H9 (cell line): ENCODE measurements at regions not wholly inside any gene's neighbourhood (a gene's known extent, or its start where the extent isn't known, plus 50 kb on each side); places are given as distances from the start of the nearest gene placed in this dataset.
"Not testable (repeated sequence)": the region's sequence is repeated elsewhere in the genome, so short reads cannot be mapped to it uniquely, and the experiment has no call there.

Experiments
- DNase-seq: peaks from one replicate; pipeline ENCODE4 v3.0.0-alpha.2; 2017
- H2AFZ ChIP-seq: one replicate; pipeline ENCODE4 v1.6.1; 2013; ENCODE audit warnings: mild to moderate bottlenecking, low read length, control low read depth, moderate library complexity
- H2AK5ac ChIP-seq: 2 replicates; pipeline ENCODE4 v1.6.1; 2013; ENCODE audit warnings: low read length, control low read depth, mixed read lengths; ENCODE audit not compliant: insufficient read length
- H2BK120ac ChIP-seq: one replicate; pipeline ENCODE4 v1.6.1; 2013; ENCODE audit warnings: low read depth, mild to moderate bottlenecking, low read length, control low read depth, inconsistent platforms; ENCODE audit not compliant: poor library complexity, severe bottlenecking
- H2BK12ac ChIP-seq: 2 replicates; pipeline ENCODE4 v1.6.1; 2013; ENCODE audit warnings: low read length, control low read depth, mixed read lengths, low read depth; ENCODE audit not compliant: insufficient read length
- H2BK15ac ChIP-seq: 2 replicates; pipeline ENCODE4 v1.6.1; 2013; ENCODE audit warnings: low read depth, low read length, control low read depth
- H2BK20ac ChIP-seq: one replicate; pipeline ENCODE4 v1.6.1; 2013; ENCODE audit warnings: low read depth, mild to moderate bottlenecking, low read length, control low read depth, inconsistent platforms; ENCODE audit not compliant: poor library complexity, severe bottlenecking
- H2BK5ac ChIP-seq: 2 replicates; pipeline ENCODE4 v1.6.1; 2013; ENCODE audit warnings: low read length, control low read depth, mixed read lengths; ENCODE audit not compliant: insufficient read length
- H3K14ac ChIP-seq: 2 replicates; pipeline ENCODE4 v1.6.1; 2013; ENCODE audit warnings: low read length, control low read depth; ENCODE audit not compliant: insufficient read depth
- H3K18ac ChIP-seq: 2 replicates; pipeline ENCODE4 v1.6.1; 2013; ENCODE audit warnings: low read depth, mild to moderate bottlenecking, mixed read lengths, low read length, control low read depth; ENCODE audit not compliant: insufficient read length
- H3K23ac ChIP-seq: 2 replicates; pipeline ENCODE4 v1.6.1; 2013; ENCODE audit warnings: low read length, control low read depth, mixed read lengths, low read depth; ENCODE audit not compliant: insufficient read length
- H3K23me2 ChIP-seq: 2 replicates; pipeline ENCODE4 v1.6.1; 2013; ENCODE audit warnings: low read depth, mild to moderate bottlenecking, mixed read lengths, low read length, control low read depth; ENCODE audit not compliant: insufficient read length, poor library complexity, severe bottlenecking
- H3K27ac ChIP-seq: 2 replicates; pipeline ENCODE4 v1.5.1; 2013; ENCODE audit warnings: low read length, control low read depth, mixed read lengths, low read depth; ENCODE audit not compliant: insufficient read length
- H3K27me3 ChIP-seq: 2 replicates; pipeline ENCODE4 v1.6.1; 2013; ENCODE audit warnings: low read length, control low read depth, inconsistent platforms; ENCODE audit not compliant: insufficient read depth
- H3K4ac ChIP-seq: 2 replicates; pipeline ENCODE4 v1.6.1; 2013; ENCODE audit warnings: low read depth, mild to moderate bottlenecking, control low read depth, inconsistent platforms, low read length, moderate library complexity
- H3K4me1 ChIP-seq: 2 replicates; pipeline ENCODE4 v1.6.1; 2013; ENCODE audit warnings: low read length, control low read depth, inconsistent platforms; ENCODE audit not compliant: insufficient read depth
- H3K4me2 ChIP-seq: 2 replicates; pipeline ENCODE4 v1.6.1; 2013; ENCODE audit warnings: low read length, control low read depth, mixed read lengths; ENCODE audit not compliant: insufficient read length, insufficient read depth
- H3K56ac ChIP-seq: 2 replicates; pipeline ENCODE4 v1.6.1; 2013; ENCODE audit warnings: low read depth, mild to moderate bottlenecking, mixed read lengths, low read length, control low read depth; ENCODE audit not compliant: insufficient read length
- H3K79me1 ChIP-seq: 2 replicates; pipeline ENCODE4 v1.6.1; 2013; ENCODE audit warnings: low read depth, mild to moderate bottlenecking, moderate library complexity, low read length, control low read depth, inconsistent platforms; ENCODE audit not compliant: insufficient read depth, poor library complexity, severe bottlenecking
- H3K79me2 ChIP-seq: 2 replicates; pipeline ENCODE4 v1.6.1; 2013; ENCODE audit warnings: low read length, control low read depth, inconsistent platforms; ENCODE audit not compliant: insufficient read depth
- H3K9ac ChIP-seq: 2 replicates; pipeline ENCODE4 v1.6.1; 2013; ENCODE audit warnings: low read length, control low read depth, mixed read lengths; ENCODE audit not compliant: insufficient read length; ENCODE audit errors: extremely low read depth
- H3K9me3 ChIP-seq: one replicate; pipeline ENCODE4 v1.6.1; 2013; ENCODE audit warnings: low read depth, low read length, inconsistent platforms; ENCODE audit not compliant: control insufficient read depth
- H3T11ph ChIP-seq: one replicate; pipeline ENCODE4 v1.6.1; 2013; ENCODE audit warnings: mild to moderate bottlenecking, low read length, control low read depth, inconsistent platforms
- H4K20me1 ChIP-seq: one replicate; pipeline ENCODE4 v1.6.1; 2013; ENCODE audit not compliant: control insufficient read depth, insufficient read length, insufficient read depth
- H4K5ac ChIP-seq: 2 replicates; pipeline ENCODE4 v1.6.1; 2013; ENCODE audit warnings: low read depth, mild to moderate bottlenecking, mixed read lengths, low read length, control low read depth; ENCODE audit not compliant: insufficient read length
- H4K8ac ChIP-seq: replicated peaks from 2 replicates; pipeline ENCODE4 v1.6.1; 2013; ENCODE audit warnings: low read length, control low read depth, mixed read lengths, low read depth; ENCODE audit not compliant: insufficient read length
- H4K91ac ChIP-seq: 2 replicates; pipeline ENCODE4 v1.6.1; 2013; ENCODE audit warnings: low read depth, mild to moderate bottlenecking, moderate library complexity, mixed read lengths, low read length, control low read depth; ENCODE audit not compliant: insufficient read length
- H3K27ac Mint-ChIP-seq, 3 experiments: 2 replicates in 2 of 3; 3 replicates in 1 of 3; pipeline ENCODE4 v1.8.0; 2020 to 2021; ENCODE audit warnings: mixed read lengths in 3 of 3, mild to moderate bottlenecking in 1 of 3, moderate library complexity in 1 of 3
- H3K27me3 Mint-ChIP-seq: 2 replicates; pipeline ENCODE4 v1.8.0; 2021; ENCODE audit warnings: low read depth, mild to moderate bottlenecking, moderate library complexity, mixed read lengths
- H3K36me3 Mint-ChIP-seq, 3 experiments: 2 replicates in 2 of 3; 3 replicates in 1 of 3; pipeline ENCODE4 v1.8.0; 2020 to 2021; ENCODE audit warnings: low read depth in 3 of 3, mixed read lengths in 3 of 3; ENCODE audit not compliant: insufficient read depth in 1 of 3
- H3K4me1 Mint-ChIP-seq, 2 experiments: 2 replicates each; pipeline ENCODE4 v1.8.0; 2020; ENCODE audit warnings: mixed read lengths in 2 of 2
- H3K4me3 Mint-ChIP-seq, 2 experiments: 2 replicates in 1 of 2; 3 replicates in 1 of 2; pipeline ENCODE4 v1.8.0; 2020 to 2021; ENCODE audit warnings: mild to moderate bottlenecking in 2 of 2, mixed read lengths in 2 of 2, moderate library complexity in 1 of 2
- H3K9me3 Mint-ChIP-seq, 2 experiments: 2 replicates in 1 of 2; 3 replicates in 1 of 2; pipeline ENCODE4 v1.8.0; 2020; ENCODE audit warnings: mild to moderate bottlenecking in 2 of 2, mixed read lengths in 2 of 2, moderate library complexity in 1 of 2
- CTCF ChIP-seq: fragments of 200-600 bp; sonication (generic); conservative IDR thresholded peaks from 3 replicates; pipeline ENCODE4 v1.8.0; 2021; ENCODE audit warnings: antibody characterized with exemption, mild to moderate bottlenecking
- WGBS: extraction: QIAGEN DNeasy Blood & Tissue Kit; methylation state at CpG from one replicate; pipeline ENCODE4 v1.1.7; 2013; ENCODE audit warnings: missing lambda C conversion rate, low lambda C conversion rate, mixed read lengths; ENCODE audit not compliant: insufficient read length; ENCODE audit errors: extremely low coverage; 5-methylcytosine and 5-hydroxymethylcytosine counted together

DNA sequence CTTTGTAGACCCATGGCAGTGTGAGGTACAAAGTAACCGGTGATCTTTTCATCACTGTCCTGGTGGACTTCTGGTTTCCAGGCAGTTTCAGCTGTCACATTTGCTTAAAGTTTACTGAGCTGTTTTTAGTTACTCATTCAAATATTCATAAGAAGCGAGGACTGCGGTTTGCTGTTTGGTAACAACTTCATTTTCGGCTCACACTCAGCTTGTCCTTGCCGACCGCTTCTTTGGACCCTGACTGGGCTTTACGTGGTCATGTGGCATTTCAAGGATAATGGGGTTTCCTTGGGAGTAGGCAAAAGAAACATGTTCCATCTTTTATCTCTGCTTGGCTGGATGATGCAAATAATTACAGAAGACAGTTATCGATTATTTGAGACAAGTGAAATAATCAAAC, 350.7 kb downstream of the PAX3 start:
- peaks cover 12 to 14% of the 10 kb centered on the region in 2 experiments; a peak in 4 of 5 replicates for H3K9me3 Mint-ChIP-seq
- H2BK5ac ChIP-seq = no peak overlapping the region
- H2AK5ac ChIP-seq = no peak overlapping the region
- no peak overlapping the region for H3K27ac ChIP-seq
- no peak for DNase-seq
- H3K18ac ChIP-seq = no peak overlapping the region
- no peak overlapping the region for H3T11ph ChIP-seq
- no peaks in the 10 kb centered on the region for H3K27me3 Mint-ChIP-seq
- no peak overlapping the region for H3K27ac Mint-ChIP-seq
- no peaks in the 10 kb centered on the region for H3K79me1 ChIP-seq
- H3K79me2 ChIP-seq = no peaks in the 10 kb centered on the region
- no peak for TF ChIP-seq CTCF
- H2AFZ ChIP-seq = no peak overlapping the region
- H3K56ac ChIP-seq = no peak overlapping the region
- no peak overlapping the region for H2BK20ac ChIP-seq
- H3K4me1 Mint-ChIP-seq = no peaks in the 10 kb centered on the region; a peak in 1 of 4 replicates
- peaks cover 3 to 21% (median 6%) of the 10 kb centered on the region in 3 experiments; a peak in 6 of 7 replicates for H3K36me3 Mint-ChIP-seq
- H3K4me2 ChIP-seq = no peak overlapping the region
- no peak overlapping the region for H4K5ac ChIP-seq
- no peak overlapping the region for H4K91ac ChIP-seq
- no peak overlapping the region for H2BK120ac ChIP-seq
- no peak overlapping the region for H3K4ac ChIP-seq
- no CpG with 5 or more reads among the region's 8 CpGs for WGBS
- H3K4me1 ChIP-seq = no peaks in the 10 kb centered on the region
- H3K14ac ChIP-seq = no peak overlapping the region
- H3K27me3 ChIP-seq = no peaks in the 10 kb centered on the region
- no peak overlapping the region for H4K8ac ChIP-seq
- H3K23me2 ChIP-seq = no peaks in the 10 kb centered on the region
- H3K9me3 ChIP-seq = no peaks in the 10 kb centered on the region
- no peak overlapping the region for H2BK12ac ChIP-seq
- H3K23ac ChIP-seq = no peak overlapping the region
- no peaks in the 10 kb centered on the region for H4K20me1 ChIP-seq
- no peak overlapping the region for H3K9ac ChIP-seq
- H2BK15ac ChIP-seq = no peak overlapping the region
- no peak overlapping the region for H3K4me3 Mint-ChIP-seq

DNA sequence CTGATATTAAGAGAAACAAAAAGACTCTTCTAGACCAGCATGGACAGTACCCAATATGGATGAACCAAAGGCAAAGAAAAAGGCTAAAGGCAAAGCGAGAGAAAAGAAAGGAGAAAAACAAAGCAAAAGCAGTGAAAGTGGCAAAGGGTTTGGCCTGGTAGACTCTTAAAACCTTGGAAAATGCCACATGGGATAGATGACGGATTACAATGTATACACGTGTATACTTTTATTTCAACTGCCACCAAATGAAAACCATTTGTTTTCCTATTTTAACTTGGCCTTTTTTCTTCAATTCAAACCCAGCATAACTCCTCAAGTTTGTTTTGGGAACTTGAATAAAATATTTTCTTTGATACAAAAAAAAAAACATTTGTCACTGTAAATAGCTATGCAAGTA, 354.3 kb downstream of the PAX3 start:
- not testable (repeated sequence) for H3K4me3 Mint-ChIP-seq

More for the DNA sequence above, 354.3 kb downstream of the PAX3 start:
- H2AK5ac ChIP-seq, H3K27ac ChIP-seq, H3K23me2 ChIP-seq, H3K23ac ChIP-seq, H2AFZ ChIP-seq, DNase-seq, H3K14ac ChIP-seq, H2BK120ac ChIP-seq, H4K91ac ChIP-seq, H3K9me3 ChIP-seq, H3K56ac ChIP-seq, H2BK15ac ChIP-seq, H2BK12ac ChIP-seq, H3K27ac Mint-ChIP-seq, H3K79me2 ChIP-seq, H4K20me1 ChIP-seq, H3K4me1 Mint-ChIP-seq, H3K4me1 ChIP-seq, H3K4ac ChIP-seq, H3K18ac ChIP-seq, H2BK20ac ChIP-seq, H4K8ac ChIP-seq, H3K27me3 Mint-ChIP-seq, H3K9ac ChIP-seq, H4K5ac ChIP-seq, H3K27me3 ChIP-seq, H2BK5ac ChIP-seq, H3K79me1 ChIP-seq, H3K4me2 ChIP-seq, H3T11ph ChIP-seq: not testable (repeated sequence)
- no CpG with 5 or more reads among the region's 3 CpGs for WGBS
- Mint-ChIP-seq H3K9me3 (peaks cover 12 to 14% of the 10 kb centered on the region in 2 experiments; a peak in 4 of 5 replicates), H3K36me3 (peaks cover 3 to 17% (median 6%) of the 10 kb centered on the region in 3 experiments; a peak in 6 of 7 replicates)
